ENCODE measurements at regions not wholly inside any gene's neighbourhood (a gene's known extent, or its start where the extent isn't known, plus 50 kb on each side); places are given as distances from the start of the nearest gene placed in this dataset.

- TF ChIP-seq EZH2 (IDR thresholded peaks at IDR 0.05; ENCODE audit: low read length), result no peak
- TF ChIP-seq, protein P1, sequence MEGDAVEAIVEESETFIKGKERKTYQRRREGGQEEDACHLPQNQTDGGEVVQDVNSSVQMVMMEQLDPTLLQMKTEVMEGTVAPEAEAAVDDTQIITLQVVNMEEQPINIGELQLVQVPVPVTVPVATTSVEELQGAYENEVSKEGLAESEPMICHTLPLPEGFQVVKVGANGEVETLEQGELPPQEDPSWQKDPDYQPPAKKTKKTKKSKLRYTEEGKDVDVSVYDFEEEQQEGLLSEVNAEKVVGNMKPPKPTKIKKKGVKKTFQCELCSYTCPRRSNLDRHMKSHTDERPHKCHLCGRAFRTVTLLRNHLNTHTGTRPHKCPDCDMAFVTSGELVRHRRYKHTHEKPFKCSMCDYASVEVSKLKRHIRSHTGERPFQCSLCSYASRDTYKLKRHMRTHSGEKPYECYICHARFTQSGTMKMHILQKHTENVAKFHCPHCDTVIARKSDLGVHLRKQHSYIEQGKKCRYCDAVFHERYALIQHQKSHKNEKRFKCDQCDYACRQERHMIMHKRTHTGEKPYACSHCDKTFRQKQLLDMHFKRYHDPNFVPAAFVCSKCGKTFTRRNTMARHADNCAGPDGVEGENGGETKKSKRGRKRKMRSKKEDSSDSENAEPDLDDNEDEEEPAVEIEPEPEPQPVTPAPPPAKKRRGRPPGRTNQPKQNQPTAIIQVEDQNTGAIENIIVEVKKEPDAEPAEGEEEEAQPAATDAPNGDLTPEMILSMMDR (optimal IDR thresholded peaks at IDR 0.05 in 1 of 3, IDR thresholded peaks at IDR 0.05 in 1 of 3, conservative IDR thresholded peaks at IDR 0.05 in 1 of 3; ENCODE audit: extremely low read depth in 1 of 3, insufficient read depth in 2 of 3, low read length in 3 of 3), result no peak
- Histone ChIP-seq H2AFZ (ENCODE audit: control insufficient read depth, low read length) (no peak overlapping the region), H3K79me2 (ENCODE audit: control insufficient read depth, insufficient read depth, low read length) (no peaks in the 10 kb centered on the region), H3K4me1 (ENCODE audit: control insufficient read depth, extremely low read depth, insufficient read depth, low read length) (peaks cover 12% of the 10 kb centered on the region), H3K9me3 (ENCODE audit: control insufficient read depth, low read depth, low read length) (no peaks in the 10 kb centered on the region), H3K36me3 (ENCODE audit: control insufficient read depth in 2 of 2, extremely low read depth in 1 of 2, insufficient read depth in 2 of 2, low read length in 2 of 2) (no peaks in the 10 kb centered on the region), H3K9me1 (ENCODE audit: control insufficient read depth, extremely low read depth, insufficient read depth, low read length) (no peaks in the 10 kb centered on the region), H3K9ac (ENCODE audit: control insufficient read depth, extremely low read depth, insufficient read depth, low read length) (no peak overlapping the region), H3K4me3 (ENCODE audit: control insufficient read depth in 2 of 3, extremely low read depth in 1 of 3, insufficient read depth in 2 of 3, low read depth in 1 of 3, low read length in 3 of 3) (no peak overlapping the region), H3K27ac (ENCODE audit: control insufficient read depth, insufficient read depth, low read length) (no peak overlapping the region), H4K20me1 (ENCODE audit: control insufficient read depth, extremely low read depth, insufficient read depth, low read length) (no peaks in the 10 kb centered on the region), H3K27me3 (ENCODE audit: control insufficient read depth, extremely low read depth, insufficient read depth, low read length) (no peaks in the 10 kb centered on the region), H3K4me2 (ENCODE audit: control insufficient read depth, extremely low read depth, insufficient read depth, low read depth, low read length) (no peak overlapping the region)
- DNase-seq (ENCODE audit: low read depth, low spot score), result no peak
- no peak for FAIRE-seq
- dilution Hi-C loops (cut with MboI; ENCODE audit: extremely low pct_ligation_motif_present, low sequenced_read_pairs), result no loop called here
Observed at GRCh38 chr3:150101016-150101415, 130.3 kb upstream of the PFN2 start.

DNA sequence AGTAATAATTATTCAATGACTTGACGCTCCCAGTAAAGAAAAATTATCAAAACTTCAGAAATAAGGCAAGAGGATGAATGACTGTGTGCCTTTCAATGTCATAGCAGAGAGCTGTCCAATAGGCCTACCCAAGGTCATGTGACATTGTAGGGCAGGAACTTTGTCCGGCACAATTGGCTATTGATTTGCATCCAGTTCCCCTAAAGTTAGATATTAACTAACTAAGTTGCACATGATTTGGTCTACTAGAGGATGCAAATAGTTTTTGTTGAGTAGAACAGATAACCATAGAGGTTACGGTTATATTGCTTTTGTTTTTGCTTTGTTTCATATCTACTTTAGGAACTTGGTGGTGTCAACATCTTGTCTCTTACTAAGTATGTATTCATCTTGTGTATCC, 127.9 kb upstream of the PFN2 start:
- Histone ChIP-seq H4K20me1 (ENCODE audit: control insufficient read depth, extremely low read depth, insufficient read depth, low read length) (no peaks in the 10 kb centered on the region), H3K9ac (ENCODE audit: control insufficient read depth, extremely low read depth, insufficient read depth, low read length) (no peak overlapping the region), H3K4me3 (ENCODE audit: control insufficient read depth in 2 of 3, extremely low read depth in 1 of 3, insufficient read depth in 2 of 3, low read depth in 1 of 3, low read length in 3 of 3) (no peak overlapping the region), H3K9me3 (ENCODE audit: control insufficient read depth, low read depth, low read length) (no peaks in the 10 kb centered on the region), H3K4me1 (ENCODE audit: control insufficient read depth, extremely low read depth, insufficient read depth, low read length) (peaks cover 26% of the 10 kb centered on the region), H3K27me3 (ENCODE audit: control insufficient read depth, extremely low read depth, insufficient read depth, low read length) (no peaks in the 10 kb centered on the region), H3K27ac (ENCODE audit: control insufficient read depth, insufficient read depth, low read length) (no peak overlapping the region), H2AFZ (ENCODE audit: control insufficient read depth, low read length) (no peak overlapping the region), H3K4me2 (ENCODE audit: control insufficient read depth, extremely low read depth, insufficient read depth, low read depth, low read length) (no peak overlapping the region), H3K36me3 (ENCODE audit: control insufficient read depth in 2 of 2, extremely low read depth in 1 of 2, insufficient read depth in 2 of 2, low read length in 2 of 2) (no peaks in the 10 kb centered on the region), H3K79me2 (ENCODE audit: control insufficient read depth, insufficient read depth, low read length) (no peaks in the 10 kb centered on the region), H3K9me1 (ENCODE audit: control insufficient read depth, extremely low read depth, insufficient read depth, low read length) (no peaks in the 10 kb centered on the region)
- no peak for FAIRE-seq
- DNase-seq (ENCODE audit: low read depth, low spot score), result no peak
- TF ChIP-seq EZH2 (IDR thresholded peaks at IDR 0.05; ENCODE audit: low read length), result no peak
- TF ChIP-seq, protein P1 (optimal IDR thresholded peaks at IDR 0.05 in 1 of 3, IDR thresholded peaks at IDR 0.05 in 1 of 3, conservative IDR thresholded peaks at IDR 0.05 in 1 of 3; ENCODE audit: extremely low read depth in 1 of 3, insufficient read depth in 2 of 3, low read length in 3 of 3), result no peak
- dilution Hi-C loops (cut with MboI; ENCODE audit: extremely low pct_ligation_motif_present, low sequenced_read_pairs), result no loop called here
